DOHH2 (cell line): ENCODE measurements at regions not wholly inside any gene's neighbourhood (a gene's known extent, or its start where the extent isn't known, plus 50 kb on each side); places are given as distances from the start of the nearest gene placed in this dataset.

Experiments used
- H3F3A ChIP-seq: fragments of 200-600 bp; sonication (generic), shearing (Covaris generic); 2 replicates; pipeline ENCODE4 v1.6.0; 2016; ENCODE audit warnings: antibody characterized with exemption, mild to moderate bottlenecking; ENCODE audit not compliant: control insufficient read depth, insufficient read depth
- H3K27ac ChIP-seq: fragments of 200-600 bp; sonication (generic); 2 replicates; pipeline ENCODE4 v1.5.1; 2014; ENCODE audit warnings: low read depth, mild to moderate bottlenecking, low read length, moderate library complexity
- H3K27me3 ChIP-seq: fragments of 200-600 bp; sonication (generic); 2 replicates; pipeline ENCODE4 v1.6.1; 2014; ENCODE audit warnings: mild to moderate bottlenecking, low read length, mixed read lengths; ENCODE audit not compliant: control insufficient read depth
- H3K36me3 ChIP-seq: fragments of 200-600 bp; sonication (generic); 2 replicates; pipeline ENCODE4 v1.6.1; 2014; ENCODE audit warnings: mild to moderate bottlenecking, low read length, moderate library complexity, mixed read lengths; ENCODE audit not compliant: control insufficient read depth
- H3K4me1 ChIP-seq: fragments of 200-600 bp; sonication (generic); 2 replicates; pipeline ENCODE4 v1.6.1; 2014; ENCODE audit warnings: mild to moderate bottlenecking, low read length, mixed read lengths; ENCODE audit not compliant: control insufficient read depth
- H3K4me2 ChIP-seq: fragments of 200-600 bp; sonication (generic); 2 replicates; pipeline ENCODE4 v1.6.0; 2014; ENCODE audit warnings: mild to moderate bottlenecking, low read length, moderate library complexity
- H3K4me3 ChIP-seq: fragments of 200-600 bp; sonication (generic); 2 replicates; pipeline ENCODE4 v1.5.1; 2014; ENCODE audit warnings: mild to moderate bottlenecking, low read length, mixed read lengths
- H3K79me2 ChIP-seq: fragments of 200-600 bp; sonication (generic); 2 replicates; pipeline ENCODE4 v1.6.1; 2014; ENCODE audit warnings: mild to moderate bottlenecking, low read length, mixed read lengths; ENCODE audit not compliant: control insufficient read depth
- H3K9me2 ChIP-seq: fragments of 200-600 bp; sonication (generic); replicated peaks from 2 replicates; pipeline ENCODE4 v1.6.1; 2014; ENCODE audit warnings: mild to moderate bottlenecking, low read length, mixed read lengths; ENCODE audit not compliant: control insufficient read depth
- H3K9me3 ChIP-seq: fragments of 200-600 bp; sonication (generic); 2 replicates; pipeline ENCODE4 v1.6.1; 2014; ENCODE audit warnings: antibody characterized with exemption, low read length, mixed read lengths; ENCODE audit not compliant: control insufficient read depth, insufficient read depth
- H4K20me1 ChIP-seq: fragments of 200-600 bp; sonication (generic); 2 replicates; pipeline ENCODE4 v1.6.0; 2014; ENCODE audit warnings: low read depth, mild to moderate bottlenecking, antibody characterized with exemption, low read length, moderate library complexity; ENCODE audit not compliant: control insufficient read depth, insufficient read depth
- CTCF ChIP-seq: fragments of 200-600 bp; sonication (generic); IDR thresholded peaks from one replicate; pipeline ENCODE4 v1.5.1; 2014; ENCODE audit warnings: antibody characterized with exemption, mild to moderate bottlenecking, low read depth, low read length; ENCODE audit not compliant: poor library complexity, severe bottlenecking
- EZH2phosphoT487 ChIP-seq: fragments of 200-600 bp; sonication (generic); IDR thresholded peaks from 2 replicates; pipeline ENCODE4 v1.6.1; 2017; ENCODE audit warnings: borderline replicate concordance, mild to moderate bottlenecking, antibody characterized with exemption, low read length, moderate library complexity, mixed read lengths

GRCh38 chr6:28585335-28585734 is 59.7 kb downstream of the GPX5 start:
- H4K20me1 ChIP-seq, result no peaks in the 10 kb centered on the region
- no peak overlapping the region for H3K4me2 ChIP-seq
- H3K4me1 ChIP-seq, result peaks cover 22% of the 10 kb centered on the region
- no peaks in the 10 kb centered on the region for H3K79me2 ChIP-seq
- no peak for TF ChIP-seq EZH2phosphoT487
- no peak for TF ChIP-seq CTCF
- peaks cover 30% of the 10 kb centered on the region for H3K27me3 ChIP-seq
- no peaks in the 10 kb centered on the region for H3F3A ChIP-seq
- H3K27ac ChIP-seq, result no peak overlapping the region
- no peaks in the 10 kb centered on the region for H3K36me3 ChIP-seq
- no peaks in the 10 kb centered on the region for H3K9me3 ChIP-seq
- H3K9me2 ChIP-seq, result no peaks in the 10 kb centered on the region
- H3K4me3 ChIP-seq, result no peak overlapping the region

- no peaks in the 10 kb centered on the region for H3F3A ChIP-seq
- no peak overlapping the region for H3K27ac ChIP-seq
- H4K20me1 ChIP-seq, result no peaks in the 10 kb centered on the region
- H3K79me2 ChIP-seq, result no peaks in the 10 kb centered on the region
- no peak overlapping the region; the same call in 1 of the 2 replicates for H3K4me3 ChIP-seq
- no peak overlapping the region for H3K4me2 ChIP-seq
- no peaks in the 10 kb centered on the region for H3K9me2 ChIP-seq
- TF ChIP-seq EZH2phosphoT487 (no peak), CTCF (no peak)
- peaks cover 22% of the 10 kb centered on the region for H3K4me1 ChIP-seq
- peaks cover 34% of the 10 kb centered on the region for H3K27me3 ChIP-seq
- H3K36me3 ChIP-seq, result no peaks in the 10 kb centered on the region
- H3K9me3 ChIP-seq, result no peaks in the 10 kb centered on the region
These were observed 60.6 kb downstream of the GPX5 start for GRCh38 chr6:28586324-28586723.

- Histone ChIP-seq H3K27ac (no peak overlapping the region), H3K4me3 (peak overlapping the region; percentile 58), H3K4me1 (peaks cover 22% of the 10 kb centered on the region), H3K9me3 (no peaks in the 10 kb centered on the region), H3K9me2 (no peaks in the 10 kb centered on the region), H3F3A (no peaks in the 10 kb centered on the region), H3K36me3 (no peaks in the 10 kb centered on the region), H3K79me2 (no peaks in the 10 kb centered on the region), H3K4me2 (peak overlapping the region; percentile 55), H3K27me3 (peaks cover 38% of the 10 kb centered on the region), H4K20me1 (no peaks in the 10 kb centered on the region)
- no peak for TF ChIP-seq EZH2phosphoT487
- TF ChIP-seq CTCF, result no peak
These were observed 61.5 kb downstream of the GPX5 start for GRCh38 chr6:28586962-28587745.
